Endodermal cell (in vitro differentiated cells): ENCODE measurements at regions not wholly inside any gene's neighbourhood (a gene's known extent, or its start where the extent isn't known, plus 50 kb on each side); places are given as distances from the start of the nearest gene placed in this dataset.

Experiments
- DNase-seq: peaks from one replicate; pipeline ENCODE4 v3.0.0-alpha.2; 2017
- H3K27ac ChIP-seq: 2 replicates; pipeline ENCODE4 v1.5.1; 2013; ENCODE audit warnings: mild to moderate bottlenecking, low read depth, low read length, moderate library complexity
- H3K27me3 ChIP-seq: 2 replicates; pipeline ENCODE4 v1.6.1; 2013; ENCODE audit warnings: mild to moderate bottlenecking, low read length, moderate library complexity; ENCODE audit not compliant: insufficient read depth, control insufficient read depth, poor library complexity, severe bottlenecking
- H3K36me3 ChIP-seq: 2 replicates; pipeline ENCODE4 v1.7.0; 2013; ENCODE audit warnings: mild to moderate bottlenecking, low read length, moderate library complexity; ENCODE audit not compliant: control insufficient read depth, insufficient read depth
- H3K4me1 ChIP-seq: one replicate; pipeline ENCODE4 v1.7.0; 2013; ENCODE audit warnings: low read length; ENCODE audit not compliant: control insufficient read depth, insufficient read depth
- H3K4me3 ChIP-seq: 2 replicates; pipeline ENCODE4 v1.5.1; 2013; ENCODE audit warnings: mild to moderate bottlenecking, low read length, moderate library complexity
- H3K9ac ChIP-seq: 2 replicates; pipeline ENCODE4 v1.6.1; 2013; ENCODE audit warnings: mild to moderate bottlenecking, low read length, moderate library complexity; ENCODE audit not compliant: poor library complexity, severe bottlenecking; ENCODE audit errors: extremely low read depth
- H3K9me3 ChIP-seq: 2 replicates; pipeline ENCODE4 v1.6.1; 2013; ENCODE audit warnings: mild to moderate bottlenecking, low read length, moderate library complexity; ENCODE audit not compliant: control insufficient read depth
- H3K27ac Mint-ChIP-seq: 2 replicates; pipeline ENCODE4 v1.8.0; 2020; ENCODE audit warnings: mixed read lengths
- H3K27me3 Mint-ChIP-seq: 2 replicates; pipeline ENCODE4 v1.8.0; 2021; ENCODE audit warnings: mild to moderate bottlenecking, mixed read lengths; ENCODE audit not compliant: insufficient read depth
- H3K36me3 Mint-ChIP-seq: 2 replicates; pipeline ENCODE4 v1.8.0; 2020; ENCODE audit warnings: low read depth, mixed read lengths
- H3K4me1 Mint-ChIP-seq: 2 replicates; pipeline ENCODE4 v1.8.0; 2020; ENCODE audit warnings: mixed read lengths
- H3K4me3 Mint-ChIP-seq: 2 replicates; pipeline ENCODE4 v1.8.0; 2020; ENCODE audit warnings: mild to moderate bottlenecking, moderate library complexity, mixed read lengths
- H3K9me3 Mint-ChIP-seq: 2 replicates; pipeline ENCODE4 v1.8.0; 2020; ENCODE audit warnings: mild to moderate bottlenecking, mixed read lengths
- CTCF ChIP-seq: fragments of 200-600 bp; sonication (generic); conservative IDR thresholded peaks from 2 replicates; pipeline ENCODE4 v1.5.0; 2021; ENCODE audit warnings: antibody characterized with exemption, mild to moderate bottlenecking
- WGBS, 2 experiments: methylation state at CpG; one replicate each; pipeline versions ENCODE4 v1.1.5 to v1.1.7; 2013; ENCODE audit warnings: missing lambda C conversion rate in 2 of 2, mixed read lengths in 1 of 2; ENCODE audit not compliant: insufficient coverage in 1 of 2, insufficient read length in 1 of 2; 5-methylcytosine and 5-hydroxymethylcytosine counted together

- no peak for TF ChIP-seq CTCF
- H3K4me3 Mint-ChIP-seq, result no peak overlapping the region
- H3K9me3 Mint-ChIP-seq, result no peaks in the 10 kb centered on the region
- Histone ChIP-seq H3K27ac (no peak overlapping the region), H3K4me3 (no peak overlapping the region), H3K9ac (no peak overlapping the region), H3K27me3 (no peaks in the 10 kb centered on the region), H3K36me3 (no peaks in the 10 kb centered on the region), H3K4me1 (no peaks in the 10 kb centered on the region), H3K9me3 (no peaks in the 10 kb centered on the region)
- DNase-seq, result no peak
- H3K4me1 Mint-ChIP-seq, result peaks cover 13% of the 10 kb centered on the region
- 92% methylated on average over 4 to 11 of the region's 11 CpGs for WGBS, 2 experiments
- H3K27ac Mint-ChIP-seq, result peak overlapping the region; percentile 20
- no peaks in the 10 kb centered on the region for H3K27me3 Mint-ChIP-seq
- H3K36me3 Mint-ChIP-seq, result no peaks in the 10 kb centered on the region
These were observed 113.8 kb upstream of the TNRC6C start for GRCh38 chr17:77844681-77845080.

- no peak overlapping the region for H3K27ac Mint-ChIP-seq
- no peaks in the 10 kb centered on the region for H3K36me3 Mint-ChIP-seq
- Histone ChIP-seq H3K36me3 (no peaks in the 10 kb centered on the region), H3K9ac (no peak overlapping the region), H3K27me3 (no peaks in the 10 kb centered on the region), H3K27ac (no peak overlapping the region), H3K4me1 (no peaks in the 10 kb centered on the region), H3K9me3 (no peaks in the 10 kb centered on the region), H3K4me3 (no peak overlapping the region)
- H3K4me3 Mint-ChIP-seq, result no peak overlapping the region
- no peak for TF ChIP-seq CTCF
- 82 to 91% methylated on average over 15 to 19 of the region's 19 CpGs for WGBS, 2 experiments
- peaks cover 5% of the 10 kb centered on the region for H3K4me1 Mint-ChIP-seq
- no peak for DNase-seq
- H3K9me3 Mint-ChIP-seq, result no peaks in the 10 kb centered on the region
- no peaks in the 10 kb centered on the region for H3K27me3 Mint-ChIP-seq
These were observed 112.8 kb upstream of the TNRC6C start for GRCh38 chr17:77845541-77846225.

- Histone ChIP-seq H3K27me3 (no peaks in the 10 kb centered on the region), H3K4me3 (no peak overlapping the region), H3K9me3 (no peaks in the 10 kb centered on the region), H3K27ac (no peak overlapping the region), H3K4me1 (no peaks in the 10 kb centered on the region), H3K9ac (no peak overlapping the region), H3K36me3 (no peaks in the 10 kb centered on the region)
- no peak for TF ChIP-seq CTCF
- WGBS, 2 experiments, result 96 to 100% methylated on average over 1 to 5 of the region's 5 CpGs
- Mint-ChIP-seq H3K27ac (no peak overlapping the region), H3K27me3 (no peaks in the 10 kb centered on the region), H3K4me3 (no peak overlapping the region), H3K4me1 (peaks cover 5% of the 10 kb centered on the region), H3K36me3 (no peaks in the 10 kb centered on the region), H3K9me3 (no peaks in the 10 kb centered on the region)
- DNase-seq, result no peak
These were observed 111.9 kb upstream of the TNRC6C start for GRCh38 chr17:77846531-77847085.
